T-helper 17 cell (primary cell): ENCODE measurements at regions not wholly inside any gene's neighbourhood (a gene's known extent, or its start where the extent isn't known, plus 50 kb on each side); places are given as distances from the start of the nearest gene placed in this dataset.

Experiments used
- ATAC-seq: fragments of 150-1000 bp; cut with Tn5 transposase; 2 replicates; pipeline ENCODE4 v1.10.0; 2021; ENCODE audit warnings: mild to moderate bottlenecking, moderate library complexity
- DNase-seq, 3 donors: peaks; one replicate each; pipeline versions ENCODE4 v3.0.0 to v3.0.0-alpha.2; 2020 to 2021
- H3K9me3 ChIP-seq: one replicate; pipeline ENCODE4 v1.7.0; 2013; ENCODE audit warnings: low read length, mild to moderate bottlenecking; ENCODE audit not compliant: control insufficient read depth, poor library complexity, severe bottlenecking
- H3K27ac Mint-ChIP-seq: one replicate; pipeline ENCODE4 v1.8.0; 2022; ENCODE audit warnings: mild to moderate bottlenecking, moderate library complexity, mixed read lengths
- H3K27me3 Mint-ChIP-seq: one replicate; pipeline ENCODE4 v1.8.0; 2022; ENCODE audit warnings: mixed read lengths
- H3K36me3 Mint-ChIP-seq: one replicate; pipeline ENCODE4 v1.8.0; 2022; ENCODE audit warnings: low read depth, mixed read lengths
- H3K4me1 Mint-ChIP-seq: one replicate; pipeline ENCODE4 v1.8.0; 2022; ENCODE audit warnings: mild to moderate bottlenecking, mixed read lengths
- H3K4me3 Mint-ChIP-seq: one replicate; pipeline ENCODE4 v1.8.0; 2022; ENCODE audit warnings: mild to moderate bottlenecking, moderate library complexity, mixed read lengths

DNA sequence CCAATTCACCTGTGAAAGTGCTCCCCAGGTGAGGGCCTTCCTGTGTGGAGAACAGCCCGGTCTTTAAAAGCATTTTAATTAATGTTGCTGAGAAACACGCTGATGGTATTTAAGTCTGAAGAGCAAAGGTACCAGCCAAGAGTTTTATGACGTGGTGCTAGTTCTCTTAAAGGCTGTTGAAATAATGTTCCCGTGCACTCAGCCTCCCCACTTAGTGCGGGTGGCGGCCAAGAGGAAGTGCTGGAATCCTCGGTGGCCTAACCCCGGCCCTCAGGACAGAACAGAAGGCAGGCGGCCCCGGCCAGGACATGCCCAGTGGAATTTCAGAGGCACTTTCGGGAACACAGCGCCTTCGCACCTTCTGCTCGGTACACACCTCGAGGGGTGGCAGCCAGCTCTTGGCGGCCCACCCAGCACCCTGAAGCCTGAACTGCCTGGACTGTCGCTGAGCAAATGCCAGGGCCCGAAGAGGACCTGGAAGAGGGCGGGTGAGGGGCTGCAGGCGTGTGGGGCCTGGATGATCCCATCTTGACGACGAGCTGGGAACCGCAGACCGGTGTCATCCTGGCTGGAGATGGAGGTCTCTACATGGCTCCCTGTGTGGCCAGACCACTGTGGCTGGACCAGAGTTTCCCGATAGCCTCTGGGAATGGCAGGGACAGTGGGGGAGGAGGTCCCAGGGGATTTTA is 142.9 kb downstream of the ASB1 start:
- DNase-seq (no peak), ATAC-seq (no peak)
- peaks cover 22% of the 10 kb centered on the region for H3K27me3 Mint-ChIP-seq
- H3K4me1 Mint-ChIP-seq: no peaks in the 10 kb centered on the region
- H3K36me3 Mint-ChIP-seq: no peaks in the 10 kb centered on the region
- H3K4me3 Mint-ChIP-seq: no peak overlapping the region
- H3K27ac Mint-ChIP-seq: peak overlapping the region; percentile 47
- H3K9me3 ChIP-seq: no peaks in the 10 kb centered on the region

DNA sequence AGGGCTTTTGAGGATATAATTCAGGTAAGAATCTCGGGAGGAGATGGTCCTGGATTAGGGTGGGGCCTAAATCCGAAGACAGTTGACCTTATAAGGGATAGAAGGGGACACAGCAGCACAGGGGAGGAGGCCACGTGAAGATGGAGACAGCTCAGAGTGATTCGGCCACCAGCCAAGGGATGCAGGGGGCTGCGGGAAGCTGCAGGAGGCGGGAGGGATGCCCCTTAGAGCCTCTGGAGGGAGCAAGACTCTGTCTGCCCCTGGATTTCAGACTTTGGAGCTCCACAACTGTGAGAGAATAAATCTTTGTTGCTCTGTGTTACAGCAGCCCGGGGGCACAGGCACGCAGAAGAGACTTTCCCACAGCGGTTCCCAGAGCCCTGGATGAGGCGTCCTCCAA is 143.7 kb downstream of the ASB1 start:
- H3K4me3 Mint-ChIP-seq: no peak overlapping the region
- H3K9me3 ChIP-seq: no peaks in the 10 kb centered on the region
- H3K27ac Mint-ChIP-seq: no peak overlapping the region
- peaks cover 22% of the 10 kb centered on the region for H3K27me3 Mint-ChIP-seq
- H3K36me3 Mint-ChIP-seq: no peaks in the 10 kb centered on the region
- no peak for ATAC-seq
- H3K4me1 Mint-ChIP-seq: no peaks in the 10 kb centered on the region
- no peak for DNase-seq

DNA sequence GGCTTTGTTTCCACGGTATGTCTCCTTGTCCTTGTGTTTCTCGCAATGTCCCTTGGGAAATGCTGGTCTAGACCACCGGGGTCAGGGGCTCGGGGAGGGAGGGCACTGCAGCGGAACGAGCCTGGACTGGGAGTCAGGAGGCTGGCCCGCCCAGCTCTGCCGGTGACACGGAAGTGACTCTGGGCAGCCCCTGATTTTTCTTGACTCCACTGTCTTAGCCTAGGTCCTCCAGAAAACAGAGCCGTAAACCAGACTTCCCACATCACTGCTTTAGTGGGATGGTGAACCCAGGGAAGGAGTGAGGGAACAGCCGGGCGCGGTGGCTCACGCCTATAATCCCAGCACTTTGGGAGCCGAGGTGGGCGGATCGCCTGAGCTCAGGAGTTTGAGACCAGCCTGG is 144.2 kb downstream of the ASB1 start:
- DNase-seq: no peak
- no peaks in the 10 kb centered on the region for H3K36me3 Mint-ChIP-seq

DNA sequence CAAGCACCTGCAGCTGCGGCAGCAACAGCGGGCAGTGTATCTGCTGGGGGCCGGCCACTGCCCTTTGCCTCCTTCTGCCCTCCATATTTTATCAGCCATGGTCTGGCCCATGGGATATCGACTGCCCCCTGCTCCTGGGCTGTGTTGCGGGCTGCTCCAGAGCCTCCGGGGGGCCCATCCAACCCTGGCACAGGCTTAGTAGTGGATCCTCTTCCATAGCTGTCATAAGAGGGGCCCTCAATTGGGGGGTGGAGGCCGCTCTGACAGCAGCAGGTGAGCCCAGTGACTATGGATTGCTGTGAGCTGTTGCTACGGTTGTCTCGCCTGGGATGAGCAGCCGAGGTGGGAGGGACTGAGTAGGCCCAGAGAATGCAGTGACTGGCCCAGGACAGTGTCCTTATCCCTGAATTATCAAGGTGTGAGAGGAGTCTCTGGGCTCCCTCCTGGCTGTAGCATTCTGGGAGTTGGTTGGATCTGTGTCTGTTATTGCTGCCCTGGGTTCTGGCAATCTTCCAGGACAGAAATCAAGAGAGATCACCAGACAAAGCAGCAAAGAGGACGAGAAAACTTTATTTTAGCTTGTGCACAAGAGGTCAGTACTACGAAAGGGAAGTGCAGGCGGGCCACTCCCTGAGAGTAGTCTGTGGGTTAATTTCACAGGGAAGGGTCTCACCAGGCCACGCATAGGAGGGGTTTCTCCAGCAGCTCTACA is 145.1 kb downstream of the ASB1 start:
- ATAC-seq: no peak

More for the DNA sequence above, 144.2 kb downstream of the ASB1 start:
- no peak for ATAC-seq
- Mint-ChIP-seq H3K27ac (no peak overlapping the region), H3K27me3 (peaks cover 22% of the 10 kb centered on the region), H3K4me3 (no peak overlapping the region), H3K4me1 (no peaks in the 10 kb centered on the region)
- H3K9me3 ChIP-seq: no peaks in the 10 kb centered on the region

DNA sequence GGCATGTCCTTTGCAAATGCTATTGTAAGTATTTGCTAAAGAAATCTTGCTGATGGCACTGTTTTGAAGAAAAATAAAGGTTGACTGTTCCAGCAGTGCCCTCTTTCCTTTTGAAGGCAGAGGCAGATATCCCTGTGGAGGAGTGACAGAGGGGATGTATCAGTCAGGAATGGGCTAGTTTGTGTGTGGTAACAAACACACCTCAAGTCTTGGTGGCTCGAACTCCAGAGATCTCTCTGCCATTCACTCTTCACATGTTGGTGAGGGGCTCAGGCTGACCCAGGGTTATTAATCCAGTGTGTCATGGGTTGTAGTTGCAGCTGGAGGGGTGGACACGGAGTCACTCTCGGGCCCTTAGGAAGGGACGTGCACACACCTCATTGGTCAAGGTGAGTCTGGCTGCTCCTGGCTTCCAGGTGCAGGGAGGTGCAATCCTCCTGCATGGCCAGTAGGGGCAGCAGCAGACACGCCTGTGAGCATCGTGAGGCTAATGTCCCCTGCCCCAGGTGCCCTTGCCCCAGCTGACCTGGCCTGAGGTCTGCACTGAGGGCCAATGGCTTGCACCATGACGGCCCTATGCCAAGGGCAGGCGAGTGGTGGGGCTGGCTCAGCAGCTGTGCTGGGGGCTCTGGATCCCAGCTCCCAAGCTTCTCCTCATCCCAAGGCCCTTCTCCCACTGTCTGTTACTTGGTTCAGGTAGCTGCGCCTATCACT is 146.5 kb downstream of the ASB1 start:
- ATAC-seq (no peak), DNase-seq (peak in 1 of 3 donors; percentile 10)

More for the DNA sequence above, 145.1 kb downstream of the ASB1 start:
- H3K9me3 ChIP-seq: no peaks in the 10 kb centered on the region
- Mint-ChIP-seq H3K36me3 (no peaks in the 10 kb centered on the region), H3K4me3 (no peak overlapping the region), H3K27me3 (peaks cover 22% of the 10 kb centered on the region), H3K4me1 (no peaks in the 10 kb centered on the region), H3K27ac (no peak overlapping the region)
- no peak for DNase-seq

DNA sequence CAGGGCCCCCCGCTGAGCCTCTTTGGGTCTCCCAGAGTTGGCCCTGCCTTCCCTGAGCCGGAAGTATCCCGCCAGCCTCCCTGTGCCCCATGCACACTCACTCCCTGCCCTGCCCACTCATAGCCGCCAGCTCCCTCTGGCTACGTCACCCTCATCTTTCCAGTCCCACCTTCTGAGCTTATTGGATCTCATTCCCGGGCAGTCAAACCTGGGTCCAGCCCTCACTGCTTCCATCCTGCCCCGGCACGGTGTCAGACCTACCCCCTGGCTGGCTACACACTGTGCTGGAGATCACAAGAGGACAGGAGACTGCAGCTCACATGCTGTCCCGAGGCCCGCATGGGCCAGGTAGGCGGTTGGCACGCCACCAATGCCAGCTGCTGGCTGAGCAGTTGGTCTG is 147.2 kb downstream of the ASB1 start:
- ATAC-seq: no peak
- H3K36me3 Mint-ChIP-seq: no peaks in the 10 kb centered on the region
- peaks cover 16% of the 10 kb centered on the region for H3K27me3 Mint-ChIP-seq

More for the DNA sequence above, 146.5 kb downstream of the ASB1 start:
- Mint-ChIP-seq H3K4me3 (no peak overlapping the region), H3K4me1 (no peaks in the 10 kb centered on the region), H3K27ac (no peak overlapping the region), H3K27me3 (peaks cover 22% of the 10 kb centered on the region), H3K36me3 (no peaks in the 10 kb centered on the region)
- H3K9me3 ChIP-seq: no peaks in the 10 kb centered on the region

DNA sequence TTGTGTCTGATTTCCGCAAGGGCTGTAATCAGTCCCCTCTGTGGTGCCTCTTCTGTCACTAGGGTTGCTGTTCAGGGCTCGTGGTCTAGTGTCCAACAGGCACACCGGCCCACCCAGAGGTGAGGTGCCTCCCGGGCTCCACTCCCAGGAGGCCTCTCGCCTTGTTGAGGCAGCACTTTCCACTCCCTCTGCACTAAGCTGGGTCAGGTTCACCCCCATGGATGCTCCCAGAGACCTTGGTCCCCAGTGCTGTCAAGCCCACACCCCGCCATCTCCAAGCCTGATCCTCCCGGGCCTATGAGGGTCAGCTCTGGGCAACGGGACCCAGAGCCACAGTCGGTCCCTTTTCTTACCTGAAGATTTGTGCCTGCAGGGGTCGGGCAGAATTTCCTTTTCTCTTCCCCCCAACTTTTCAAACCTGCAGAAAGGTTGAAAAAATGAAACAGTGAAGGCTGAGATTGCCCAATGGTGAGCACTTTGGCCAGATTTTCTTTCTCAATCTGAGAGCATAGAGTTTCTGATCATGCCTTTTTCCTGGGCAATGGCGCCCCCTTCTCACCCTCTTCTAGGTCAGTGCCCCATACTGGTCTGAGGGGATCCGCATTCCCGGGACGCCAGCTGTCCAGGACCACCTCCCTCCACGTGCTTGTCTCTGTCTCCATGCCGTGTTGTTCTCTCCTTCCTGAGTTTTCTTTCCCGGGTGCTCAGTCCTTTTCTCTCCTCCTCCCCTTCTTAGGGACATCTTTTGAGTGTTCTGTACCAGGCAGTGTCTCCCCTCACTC is 148.0 kb downstream of the ASB1 start:
- no peak overlapping the region for H3K27ac Mint-ChIP-seq
- no peaks in the 10 kb centered on the region for H3K9me3 ChIP-seq
- no peak overlapping the region for H3K4me3 Mint-ChIP-seq
- H3K27me3 Mint-ChIP-seq: peaks cover 18% of the 10 kb centered on the region
- ATAC-seq (no peak), DNase-seq (no peak)
- H3K4me1 Mint-ChIP-seq: no peaks in the 10 kb centered on the region
- H3K36me3 Mint-ChIP-seq: no peaks in the 10 kb centered on the region

More for the DNA sequence above, 147.2 kb downstream of the ASB1 start:
- Mint-ChIP-seq H3K27ac (no peak overlapping the region), H3K4me1 (no peaks in the 10 kb centered on the region), H3K4me3 (no peak overlapping the region)
- no peaks in the 10 kb centered on the region for H3K9me3 ChIP-seq
- DNase-seq: no peak

DNA sequence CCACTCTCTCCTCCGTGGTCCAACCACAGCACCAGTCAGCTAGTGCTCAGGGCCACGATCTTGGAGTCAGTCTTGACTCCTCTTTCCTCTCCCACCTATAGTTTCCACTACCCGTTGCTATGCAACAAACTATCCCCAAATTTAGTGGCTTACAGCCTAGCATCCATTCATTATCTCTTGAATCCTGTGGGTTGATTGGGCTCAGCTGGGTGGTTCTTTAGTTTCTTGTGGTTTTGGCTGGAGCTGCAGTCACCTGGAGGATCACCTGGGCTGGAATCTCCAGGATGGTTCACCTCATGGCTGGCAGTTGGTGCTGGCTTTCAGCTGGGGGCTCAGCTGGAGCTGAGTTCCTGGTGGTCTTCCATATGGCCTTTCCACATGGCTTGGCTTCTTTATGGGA is 149.9 kb downstream of the ASB1 start:
- H3K36me3 Mint-ChIP-seq: no peaks in the 10 kb centered on the region
- no peak for ATAC-seq
- H3K4me1 Mint-ChIP-seq: no peaks in the 10 kb centered on the region

DNA sequence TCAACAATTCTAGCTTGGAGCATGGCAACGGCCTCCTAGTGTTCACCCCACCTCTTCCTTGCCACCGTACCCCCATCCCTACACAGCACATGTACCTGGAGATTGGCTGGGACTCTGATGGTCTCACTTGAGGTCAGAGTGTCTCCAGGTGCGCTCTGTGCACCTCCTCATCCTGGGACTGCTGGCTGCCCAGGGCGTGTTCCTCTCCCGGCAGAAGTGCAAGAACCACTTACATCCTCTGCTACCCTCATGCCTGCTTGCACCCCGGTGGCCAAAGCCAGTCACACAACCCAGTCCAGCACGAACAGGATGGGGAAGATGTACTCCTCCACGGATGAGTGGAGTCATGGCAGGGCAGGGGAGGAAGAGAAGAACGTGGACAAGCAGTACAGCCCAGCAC is 151.5 kb downstream of the ASB1 start:
- no peak overlapping the region for H3K4me3 Mint-ChIP-seq

More for the DNA sequence above, 149.9 kb downstream of the ASB1 start:
- no peak for DNase-seq
- no peaks in the 10 kb centered on the region for H3K9me3 ChIP-seq
- H3K4me3 Mint-ChIP-seq: no peak overlapping the region
- H3K27ac Mint-ChIP-seq: no peak overlapping the region
- H3K27me3 Mint-ChIP-seq: peaks cover 22% of the 10 kb centered on the region

DNA sequence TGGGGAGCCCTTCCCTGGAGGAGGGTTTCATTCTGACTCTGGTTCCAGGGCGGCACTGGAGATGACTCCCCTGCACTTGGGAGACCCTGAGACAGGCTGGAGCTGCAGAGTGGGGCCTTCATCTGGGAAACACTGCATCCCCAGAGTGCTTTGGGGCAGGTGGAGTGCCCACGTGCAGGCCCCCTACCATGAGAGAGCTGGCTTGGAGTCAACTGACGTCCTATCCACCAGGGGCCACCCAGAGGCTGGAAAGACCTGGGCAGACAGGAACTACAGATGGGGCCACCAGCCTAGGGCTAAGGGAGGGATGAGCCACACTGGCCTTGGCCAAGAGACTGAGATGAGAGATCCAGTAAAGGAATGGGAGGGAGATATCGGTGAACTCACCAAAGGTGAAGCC is 153.8 kb downstream of the ASB1 start:
- H3K4me3 Mint-ChIP-seq: peak overlapping the region; percentile 13
- no peak for ATAC-seq
- H3K27ac Mint-ChIP-seq: no peak overlapping the region
- H3K27me3 Mint-ChIP-seq: peaks cover 14% of the 10 kb centered on the region
- no peaks in the 10 kb centered on the region for H3K9me3 ChIP-seq
- H3K36me3 Mint-ChIP-seq: no peaks in the 10 kb centered on the region
- no peaks in the 10 kb centered on the region for H3K4me1 Mint-ChIP-seq
- no peak for DNase-seq

More for the DNA sequence above, 151.5 kb downstream of the ASB1 start:
- Mint-ChIP-seq H3K4me1 (no peaks in the 10 kb centered on the region), H3K27ac (no peak overlapping the region), H3K27me3 (peaks cover 22% of the 10 kb centered on the region), H3K36me3 (no peaks in the 10 kb centered on the region)
- DNase-seq (no peak), ATAC-seq (no peak)
- no peaks in the 10 kb centered on the region for H3K9me3 ChIP-seq

DNA sequence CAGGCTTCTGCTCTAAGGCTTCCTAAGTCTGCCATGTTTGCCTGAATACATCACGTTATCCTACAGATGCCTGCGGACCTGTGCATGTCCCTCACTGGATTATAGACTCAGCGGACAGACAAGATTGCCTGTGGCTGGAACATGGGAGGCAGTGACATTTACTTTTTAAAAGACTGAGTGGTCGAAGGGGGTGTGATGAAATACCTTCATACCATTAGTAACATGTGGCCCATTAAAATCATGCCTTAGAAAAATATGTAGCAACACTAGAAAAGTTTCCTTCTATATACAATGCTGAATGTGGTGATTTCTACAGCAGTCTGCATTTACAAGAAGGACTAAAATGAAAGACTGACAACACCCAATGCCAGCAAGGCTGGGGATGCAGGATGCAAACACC is 154.4 kb downstream of the ASB1 start:
- DNase-seq: no peak

DNA sequence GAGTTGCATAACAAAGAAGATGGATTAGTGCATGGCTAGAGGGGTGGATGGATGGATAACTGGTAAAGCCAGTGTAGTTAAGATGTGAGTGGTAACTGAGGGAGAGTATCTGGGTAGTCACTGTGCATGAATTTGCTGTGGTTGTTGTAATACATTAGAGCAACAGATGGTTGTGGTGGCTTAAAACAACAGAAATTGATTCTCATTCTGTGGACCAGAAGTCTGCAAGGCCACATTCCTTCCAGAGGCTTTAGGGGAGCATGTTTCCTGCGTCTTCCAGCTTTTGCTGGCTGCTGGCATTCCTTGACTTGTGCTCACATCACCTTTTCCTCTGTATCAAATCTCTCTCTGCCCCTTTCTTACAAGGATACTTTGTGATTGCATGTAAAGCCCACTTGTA is 155.4 kb downstream of the ASB1 start:
- H3K9me3 ChIP-seq: no peaks in the 10 kb centered on the region
- Mint-ChIP-seq H3K27ac (no peak overlapping the region), H3K27me3 (peaks cover 20% of the 10 kb centered on the region), H3K4me3 (no peak overlapping the region), H3K36me3 (no peaks in the 10 kb centered on the region), H3K4me1 (no peaks in the 10 kb centered on the region)
- DNase-seq (no peak), ATAC-seq (no peak)

More for the DNA sequence above, 154.4 kb downstream of the ASB1 start:
- Mint-ChIP-seq H3K4me3 (no peak overlapping the region), H3K36me3 (no peaks in the 10 kb centered on the region), H3K27ac (no peak overlapping the region), H3K27me3 (peaks cover 14% of the 10 kb centered on the region), H3K4me1 (no peaks in the 10 kb centered on the region)
- ATAC-seq: no peak
- H3K9me3 ChIP-seq: no peaks in the 10 kb centered on the region

DNA sequence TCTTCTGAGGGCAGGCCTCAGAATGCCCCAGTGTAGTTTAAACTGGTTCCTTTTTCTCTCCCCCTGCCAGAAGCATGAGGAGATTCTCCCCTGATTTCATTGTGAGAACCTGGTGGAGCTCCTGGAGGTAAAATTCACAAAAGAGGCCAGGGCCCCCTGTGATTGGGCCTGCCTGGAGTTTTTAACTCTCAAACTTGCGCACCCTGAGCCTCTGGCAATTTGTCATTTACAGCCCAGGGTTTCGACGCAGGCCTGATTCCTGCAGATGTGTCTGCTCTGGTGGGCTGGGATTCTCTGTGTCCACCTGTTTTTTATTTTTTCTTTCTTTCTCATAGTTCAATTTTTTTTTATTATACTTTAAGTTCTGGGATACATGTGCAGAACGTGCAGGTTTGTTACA is 157.9 kb downstream of the ASB1 start:
- H3K9me3 ChIP-seq: no peaks in the 10 kb centered on the region
- ATAC-seq: no peak
- Mint-ChIP-seq H3K27me3 (peaks cover 25% of the 10 kb centered on the region), H3K27ac (no peak overlapping the region), H3K36me3 (no peaks in the 10 kb centered on the region), H3K4me3 (no peak overlapping the region), H3K4me1 (no peaks in the 10 kb centered on the region)
- no peak for DNase-seq
